ENCODE measurements at regions not wholly inside any gene's neighbourhood (a gene's known extent, or its start where the extent isn't known, plus 50 kb on each side); places are given as distances from the start of the nearest gene placed in this dataset.

DNA sequence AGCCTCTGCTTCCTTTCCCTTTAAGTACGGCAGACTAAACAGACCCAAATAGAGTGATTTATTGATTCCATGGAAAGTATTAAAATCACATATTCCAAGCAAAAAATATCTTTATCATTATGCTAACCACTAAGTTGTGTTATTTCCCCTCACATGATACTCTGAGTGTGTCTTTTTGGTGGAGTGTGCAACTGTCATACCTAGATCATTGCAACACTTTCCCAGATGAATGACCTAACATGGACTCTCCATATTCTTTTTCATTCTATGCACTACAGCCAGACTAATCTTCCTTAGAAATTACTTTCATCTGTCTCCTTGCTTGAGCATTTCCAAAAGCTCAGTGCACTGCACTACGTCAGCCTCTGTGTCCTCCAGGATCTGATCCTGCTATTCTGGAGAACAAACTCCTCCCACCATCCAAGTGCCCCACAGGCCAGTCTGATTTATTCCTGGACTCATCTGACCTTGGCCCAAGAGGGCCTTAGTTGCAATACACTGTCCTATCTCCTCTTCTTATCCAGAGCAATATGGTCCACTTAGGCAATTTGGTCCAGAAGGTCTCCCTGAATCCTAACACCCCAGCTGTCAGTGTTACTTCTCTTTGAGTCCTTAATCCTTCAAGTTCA is 263.3 kb upstream of the KLF6 start:
- no peak for TF ChIP-seq GATA2 (IDR thresholded peaks at IDR 0.05; ENCODE audit: low read depth, low read length)
- TF ChIP-seq GATA3 (IDR thresholded peaks at IDR 0.05; ENCODE audit: low read depth, low read length), result no peak

Measured in SH-SY5Y (cell line).